Neutrophil (primary cell): ENCODE measurements at regions not wholly inside any gene's neighbourhood (a gene's known extent, or its start where the extent isn't known, plus 50 kb on each side); places are given as distances from the start of the nearest gene placed in this dataset.
"Not testable (repeated sequence)": the region's sequence is repeated elsewhere in the genome, so short reads cannot be mapped to it uniquely, and the experiment has no call there.

Source experiments
- H3K27ac ChIP-seq: fragments of 200-600 bp; sonication (generic); 2 replicates; pipeline ENCODE4 v1.5.1; 2016; ENCODE audit warnings: mild to moderate bottlenecking, moderate library complexity
- H3K27me3 ChIP-seq: fragments of 200-600 bp; sonication (generic); 2 replicates; pipeline ENCODE4 v1.6.0; 2016; ENCODE audit warnings: mild to moderate bottlenecking
- H3K36me3 ChIP-seq: fragments of 200-600 bp; sonication (generic); 2 replicates; pipeline ENCODE4 v1.5.1; 2017
- H3K4me1 ChIP-seq, 2 experiments: fragments of 200-600 bp in 1 of 2; sonication (generic) in 1 of 2; 1 replicate in 1 of 2; 2 replicates in 1 of 2; pipeline versions ENCODE4 v1.5.1 to v1.6.1; 2013 to 2016; ENCODE audit warnings: low read depth in 1 of 2, low read length in 1 of 2, mild to moderate bottlenecking in 1 of 2, moderate library complexity in 1 of 2; ENCODE audit not compliant: control insufficient read depth in 1 of 2, insufficient read depth in 1 of 2
- H3K4me3 ChIP-seq, 2 experiments: fragments of 200-600 bp in 1 of 2; sonication (generic) in 1 of 2; 1 replicate in 1 of 2; 2 replicates in 1 of 2; pipeline ENCODE4 v1.5.1; 2013 to 2016; ENCODE audit warnings: low read depth in 1 of 2, low read length in 1 of 2, mild to moderate bottlenecking in 1 of 2, moderate library complexity in 1 of 2
- H3K9me3 ChIP-seq: fragments of 200-600 bp; sonication (generic); 2 replicates; pipeline ENCODE4 v1.5.1; 2016
- TF ChIP-seq, protein P1 (sequence below): fragments of 200-600 bp; sonication (generic); IDR thresholded peaks from 2 replicates; pipeline ENCODE4 v1.5.1; 2016; ENCODE audit warnings: antibody characterized with exemption

DNA sequence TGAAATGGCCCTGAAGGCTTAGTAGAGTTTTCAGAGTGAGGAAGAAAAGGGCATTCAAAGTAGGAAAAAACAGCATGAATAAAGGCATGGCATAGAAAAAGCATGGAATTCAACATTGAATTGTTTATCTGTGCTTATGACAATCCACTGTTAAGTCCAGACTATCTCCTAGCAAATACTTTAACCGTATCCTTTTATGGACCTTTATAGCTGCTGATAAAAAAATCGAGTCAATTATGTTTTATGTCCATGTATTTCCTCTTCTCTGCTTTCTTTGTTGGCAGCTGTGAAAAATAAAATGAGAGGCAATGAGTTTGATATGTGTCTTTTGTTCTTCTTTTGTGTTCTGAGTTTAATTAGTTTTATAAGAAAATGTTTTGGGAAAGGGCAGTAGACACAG is 70.4 kb downstream of the TDRD15 start:
- Histone ChIP-seq H3K4me1 (no peaks in the 10 kb centered on the region), H3K36me3 (no peaks in the 10 kb centered on the region), H3K4me3 (no peak overlapping the region), H3K27me3 (no peaks in the 10 kb centered on the region), H3K27ac (no peak overlapping the region), H3K9me3 (no peaks in the 10 kb centered on the region)
- TF ChIP-seq, protein P1, sequence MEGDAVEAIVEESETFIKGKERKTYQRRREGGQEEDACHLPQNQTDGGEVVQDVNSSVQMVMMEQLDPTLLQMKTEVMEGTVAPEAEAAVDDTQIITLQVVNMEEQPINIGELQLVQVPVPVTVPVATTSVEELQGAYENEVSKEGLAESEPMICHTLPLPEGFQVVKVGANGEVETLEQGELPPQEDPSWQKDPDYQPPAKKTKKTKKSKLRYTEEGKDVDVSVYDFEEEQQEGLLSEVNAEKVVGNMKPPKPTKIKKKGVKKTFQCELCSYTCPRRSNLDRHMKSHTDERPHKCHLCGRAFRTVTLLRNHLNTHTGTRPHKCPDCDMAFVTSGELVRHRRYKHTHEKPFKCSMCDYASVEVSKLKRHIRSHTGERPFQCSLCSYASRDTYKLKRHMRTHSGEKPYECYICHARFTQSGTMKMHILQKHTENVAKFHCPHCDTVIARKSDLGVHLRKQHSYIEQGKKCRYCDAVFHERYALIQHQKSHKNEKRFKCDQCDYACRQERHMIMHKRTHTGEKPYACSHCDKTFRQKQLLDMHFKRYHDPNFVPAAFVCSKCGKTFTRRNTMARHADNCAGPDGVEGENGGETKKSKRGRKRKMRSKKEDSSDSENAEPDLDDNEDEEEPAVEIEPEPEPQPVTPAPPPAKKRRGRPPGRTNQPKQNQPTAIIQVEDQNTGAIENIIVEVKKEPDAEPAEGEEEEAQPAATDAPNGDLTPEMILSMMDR: no peak

DNA sequence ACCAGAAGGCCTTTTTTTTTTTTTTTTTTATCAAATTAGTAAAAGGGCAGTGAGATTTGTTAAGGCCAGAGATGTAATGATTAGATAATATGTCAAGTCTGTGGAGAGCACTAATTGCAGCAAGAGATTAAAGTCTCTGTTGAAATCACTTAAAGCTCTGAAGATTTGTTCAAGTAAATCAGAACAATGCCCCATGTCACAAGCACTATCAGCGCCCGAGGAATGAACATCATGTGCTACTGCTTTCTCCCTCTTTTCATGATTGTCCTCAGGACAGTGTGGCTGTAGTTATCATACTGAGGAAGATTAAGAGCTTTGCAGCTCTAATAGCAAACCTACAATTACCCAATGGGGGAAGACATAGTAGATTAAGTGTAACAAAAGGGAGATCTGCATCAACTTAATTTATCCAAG is 71.1 kb downstream of the TDRD15 start:
- H3K27ac ChIP-seq: no peak overlapping the region
- H3K27me3 ChIP-seq: no peaks in the 10 kb centered on the region
- no peaks in the 10 kb centered on the region for H3K36me3 ChIP-seq
- H3K4me3 ChIP-seq: no peak overlapping the region
- TF ChIP-seq, protein P1: no peak
- H3K9me3 ChIP-seq: no peaks in the 10 kb centered on the region
- no peaks in the 10 kb centered on the region for H3K4me1 ChIP-seq

DNA sequence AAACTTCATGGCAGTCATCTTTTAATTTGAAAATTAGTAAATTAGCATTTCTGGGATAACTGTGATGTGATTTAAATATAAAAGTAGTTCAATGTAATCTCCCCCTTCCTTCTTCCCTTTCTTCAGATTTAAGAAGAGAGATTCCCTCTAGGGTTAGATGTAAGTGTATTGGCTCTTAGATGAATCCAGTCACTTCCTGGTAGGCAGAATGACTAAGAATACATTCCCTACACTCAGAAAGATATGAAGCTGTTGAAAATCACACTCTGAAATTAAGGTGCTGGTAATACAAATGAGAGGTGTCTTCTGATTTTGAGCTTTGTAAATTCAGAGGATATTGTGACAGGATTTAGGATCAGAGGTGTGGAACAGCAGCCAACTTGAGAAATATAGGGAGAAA is 71.6 kb downstream of the TDRD15 start:
- Histone ChIP-seq H3K27ac (no peak overlapping the region), H3K27me3 (no peaks in the 10 kb centered on the region), H3K4me1 (no peaks in the 10 kb centered on the region), H3K36me3 (no peaks in the 10 kb centered on the region), H3K4me3 (no peak overlapping the region), H3K9me3 (no peaks in the 10 kb centered on the region)
- TF ChIP-seq, protein P1: no peak

DNA sequence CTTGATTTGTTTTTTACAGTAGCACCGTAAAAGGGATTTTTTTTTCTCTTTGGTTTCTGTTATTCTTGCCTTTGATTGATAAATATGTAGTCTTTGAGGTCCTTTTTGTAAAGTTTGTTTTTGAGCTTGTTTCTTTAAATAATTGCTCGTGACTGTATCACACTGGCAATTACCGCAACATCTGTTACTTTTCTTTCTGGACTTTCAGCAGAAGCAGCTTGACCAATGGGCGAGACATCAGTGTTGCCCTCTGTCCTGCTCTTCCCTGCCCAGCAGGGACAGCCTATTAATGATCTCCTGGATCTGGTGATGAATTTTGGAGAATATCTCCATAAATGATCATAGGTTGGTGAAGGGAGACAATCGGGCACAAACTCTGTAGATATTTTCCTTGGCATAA is 74.9 kb downstream of the TDRD15 start:
- Histone ChIP-seq H3K4me3 (no peak overlapping the region), H3K4me1 (no peaks in the 10 kb centered on the region), H3K27ac (no peak overlapping the region), H3K9me3 (no peaks in the 10 kb centered on the region), H3K36me3 (no peaks in the 10 kb centered on the region), H3K27me3 (no peaks in the 10 kb centered on the region)
- TF ChIP-seq, protein P1: no peak

DNA sequence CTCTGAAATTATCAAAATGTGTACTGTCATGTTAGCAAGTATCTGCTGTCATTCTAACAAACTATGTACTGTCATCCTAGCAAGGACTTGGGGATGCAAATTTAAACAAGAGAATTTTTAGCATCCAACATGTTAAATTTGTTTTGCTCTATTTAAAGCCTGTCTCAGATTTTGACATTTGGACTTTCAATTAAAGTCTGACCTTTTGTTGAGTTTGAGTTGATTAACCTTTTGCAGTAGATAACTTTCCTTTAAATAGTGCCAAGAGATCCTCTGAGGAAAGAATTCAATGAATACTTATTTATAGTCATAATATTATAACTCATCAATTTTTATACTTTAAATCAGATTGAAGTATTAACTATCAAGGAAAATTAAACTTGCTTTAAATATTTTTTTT is 80.2 kb downstream of the TDRD15 start:
- Histone ChIP-seq H3K9me3 (no peaks in the 10 kb centered on the region), H3K4me1 (no peaks in the 10 kb centered on the region), H3K27ac (no peak overlapping the region), H3K4me3 (no peak overlapping the region), H3K36me3 (no peaks in the 10 kb centered on the region), H3K27me3 (no peaks in the 10 kb centered on the region)
- TF ChIP-seq, protein P1: no peak

DNA sequence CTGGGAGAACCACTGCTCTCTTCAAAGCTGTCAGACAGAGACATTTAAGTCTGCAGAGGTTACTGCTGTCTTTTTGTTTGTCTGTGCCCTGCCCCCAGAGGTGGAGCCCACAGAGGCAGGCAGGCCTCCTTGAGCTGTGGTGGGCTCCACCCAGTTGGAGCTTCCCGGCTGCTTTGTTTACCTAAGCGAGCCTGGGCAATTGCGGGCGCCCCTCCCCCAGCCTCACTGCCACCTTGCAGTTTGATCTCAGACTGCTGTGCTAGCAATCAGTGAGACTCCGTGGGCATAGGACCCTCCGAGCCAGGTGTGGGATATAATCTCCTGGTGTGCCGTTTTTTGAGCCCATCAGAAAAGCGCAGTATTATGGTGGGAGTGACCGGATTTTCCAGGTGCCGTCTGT is 90.3 kb downstream of the TDRD15 start:
- not testable (repeated sequence) for H3K27me3 ChIP-seq, H3K4me1 ChIP-seq

More for the DNA sequence above, 90.3 kb downstream of the TDRD15 start:
- H3K9me3 ChIP-seq, H3K27ac ChIP-seq, H3K36me3 ChIP-seq, H3K4me3 ChIP-seq: not testable (repeated sequence)
